ENCODE measurements at regions not wholly inside any gene's neighbourhood (a gene's known extent, or its start where the extent isn't known, plus 50 kb on each side); places are given as distances from the start of the nearest gene placed in this dataset.

DNA sequence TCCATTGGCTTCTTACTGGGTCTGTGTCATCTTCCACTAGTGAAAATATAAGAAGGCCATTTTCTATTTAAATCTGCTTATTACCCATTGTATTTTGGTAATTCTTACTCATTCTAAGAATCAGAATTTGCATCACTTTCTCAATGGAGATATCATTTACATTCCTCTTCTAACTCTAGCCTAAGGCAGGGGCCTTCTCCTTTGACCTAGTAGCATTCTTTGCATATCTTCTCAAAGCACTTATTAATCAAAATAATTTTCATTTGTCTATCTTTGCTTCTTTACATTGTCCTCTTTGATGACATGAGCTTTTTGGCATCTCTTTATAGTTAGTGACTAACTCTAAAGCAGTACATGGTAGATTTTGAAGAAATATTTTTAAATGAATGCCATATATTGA lies 400.9 kb upstream of the SEMA3D start:
- H3K27me3 ChIP-seq, result no peaks in the 10 kb centered on the region
- H3K36me3 ChIP-seq, result no peaks in the 10 kb centered on the region
- H3K4me1 ChIP-seq, result no peaks in the 10 kb centered on the region
- intact Hi-C loops (cut with DNase I), result no loop called here
- DNase-seq (ENCODE audit: extremely low spot score), result no peak
- no peak overlapping the region for H3K4me3 ChIP-seq
- no peak overlapping the region for H3K27ac ChIP-seq (replicated peaks in 1 of 4)
- no peak for TF ChIP-seq EP300 (IDR thresholded peaks at IDR 0.05)
- no peaks in the 10 kb centered on the region for H3K9me3 ChIP-seq

GRCh38 chr7:85586091-85586490 lies 399.2 kb upstream of the SEMA3D start:
- Histone ChIP-seq H3K4me1 (no peaks in the 10 kb centered on the region), H3K27ac (replicated peaks in 1 of 4) (no peak overlapping the region), H3K9me3 (no peaks in the 10 kb centered on the region), H3K27me3 (no peaks in the 10 kb centered on the region), H3K4me3 (no peak overlapping the region), H3K36me3 (no peaks in the 10 kb centered on the region)
- DNase-seq (ENCODE audit: extremely low spot score), result no peak
- TF ChIP-seq POLR2AphosphoS5 (IDR thresholded peaks at IDR 0.05), result no peak
- no peak for TF ChIP-seq CTCF (IDR thresholded peaks at IDR 0.05)
- TF ChIP-seq EP300 (IDR thresholded peaks at IDR 0.05), result no peak
- TF ChIP-seq POLR2A (IDR thresholded peaks at IDR 0.05; ENCODE audit: low read depth), result no peak
- 72% methylated on average over 3 of the region's 3 CpGs for WGBS
- intact Hi-C loops (cut with DNase I), result no loop called here

- H3K4me1 ChIP-seq, result no peaks in the 10 kb centered on the region
- no peak overlapping the region for H3K4me3 ChIP-seq
- WGBS, result 76% methylated on average over 6 of the region's 6 CpGs
- H3K27ac ChIP-seq (replicated peaks in 1 of 4), result no peak overlapping the region
- intact Hi-C loops (cut with DNase I), result no loop called here
- H3K36me3 ChIP-seq, result no peaks in the 10 kb centered on the region
- DNase-seq (ENCODE audit: extremely low spot score), result no peak
- TF ChIP-seq POLR2A (IDR thresholded peaks at IDR 0.05; ENCODE audit: low read depth), result no peak
- TF ChIP-seq EP300 (IDR thresholded peaks at IDR 0.05), result no peak
- TF ChIP-seq CTCF (IDR thresholded peaks at IDR 0.05), result no peak
- no peak for TF ChIP-seq POLR2AphosphoS5 (IDR thresholded peaks at IDR 0.05)
- no peaks in the 10 kb centered on the region for H3K27me3 ChIP-seq
- H3K9me3 ChIP-seq, result no peaks in the 10 kb centered on the region
Measured at GRCh38 chr7:85583131-85583953, 396.5 kb upstream of the SEMA3D start.

GRCh38 chr7:85573844-85574243 lies 387.0 kb upstream of the SEMA3D start:
- Histone ChIP-seq H3K27me3 (no peaks in the 10 kb centered on the region), H3K27ac (replicated peaks in 1 of 4) (no peak overlapping the region), H3K4me1 (no peaks in the 10 kb centered on the region), H3K36me3 (no peaks in the 10 kb centered on the region), H3K4me3 (no peak overlapping the region), H3K9me3 (no peaks in the 10 kb centered on the region)
- intact Hi-C loops (cut with DNase I), result no loop called here
- WGBS, result 76% methylated on average over 4 of the region's 4 CpGs
- DNase-seq (ENCODE audit: extremely low spot score), result no peak
- no peak for TF ChIP-seq POLR2AphosphoS5 (IDR thresholded peaks at IDR 0.05)
- TF ChIP-seq EP300 (IDR thresholded peaks at IDR 0.05), result no peak
- TF ChIP-seq POLR2A (IDR thresholded peaks at IDR 0.05; ENCODE audit: low read depth), result no peak
- no peak for TF ChIP-seq CTCF (IDR thresholded peaks at IDR 0.05)

DNA sequence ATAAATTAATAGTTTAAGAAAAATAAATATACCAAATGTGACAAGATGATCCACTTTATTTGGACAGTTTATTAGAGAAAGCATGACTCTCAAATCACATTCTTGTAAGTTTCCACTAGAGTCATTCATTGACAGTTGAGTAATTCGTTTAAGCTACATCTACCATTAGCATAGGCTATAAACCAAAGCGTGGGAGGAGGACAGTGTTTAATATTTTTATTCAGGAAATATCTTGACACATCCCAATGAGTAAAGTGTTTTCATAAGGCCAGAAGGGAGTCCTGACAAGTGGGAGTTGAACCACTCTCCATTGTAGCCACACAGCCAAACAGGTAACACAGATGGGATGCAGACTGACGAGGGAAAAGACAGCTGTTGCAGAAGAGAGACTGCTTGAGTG lies 386.5 kb upstream of the SEMA3D start:
- no peak overlapping the region for H3K27ac ChIP-seq (replicated peaks in 1 of 4)
- 62% methylated on average over 3 of the region's 3 CpGs for WGBS
- intact Hi-C loops (cut with DNase I), result no loop called here
- H3K27me3 ChIP-seq, result no peaks in the 10 kb centered on the region
- DNase-seq (ENCODE audit: extremely low spot score), result no peak
- no peaks in the 10 kb centered on the region for H3K9me3 ChIP-seq
- no peaks in the 10 kb centered on the region for H3K4me1 ChIP-seq
- no peak overlapping the region for H3K4me3 ChIP-seq
- TF ChIP-seq POLR2AphosphoS5 (IDR thresholded peaks at IDR 0.05) (no peak), CTCF (IDR thresholded peaks at IDR 0.05) (no peak), EP300 (IDR thresholded peaks at IDR 0.05) (no peak), POLR2A (IDR thresholded peaks at IDR 0.05; ENCODE audit: low read depth) (no peak)
- H3K36me3 ChIP-seq, result no peaks in the 10 kb centered on the region

Data from esophagus muscularis mucosa (tissue), 4 donors.